ENCODE measurements at regions not wholly inside any gene's neighbourhood (a gene's known extent, or its start where the extent isn't known, plus 50 kb on each side); places are given as distances from the start of the nearest gene placed in this dataset.

GRCh38 chr2:236730393-236730792, 160.8 kb downstream of the ACKR3 start:
- intact Hi-C loops (cut with DNase I; ENCODE audit: low total_unique reads) = no loop called here

GRCh38 chr2:236731767-236732580, 162.3 kb downstream of the ACKR3 start:
- DNase-seq = peak in 1 of 2 donors; percentile 77
- Histone ChIP-seq H3K9me3 (no peaks in the 10 kb centered on the region), H3K4me1 (peaks cover 0 to 13% (median 6%) of the 10 kb centered on the region in 4 donors), H3K4me3 (no peak overlapping the region), H3K36me3 (no peaks in the 10 kb centered on the region), H3K27me3 (no peaks in the 10 kb centered on the region), H3K27ac (peak overlapping the region in 3 of 5 donors; percentile 37 to 80 (median 48))
- TF ChIP-seq EP300 (IDR thresholded peaks at IDR 0.05) (no peak), POLR2A (IDR thresholded peaks at IDR 0.05) (no peak), POLR2AphosphoS5 (IDR thresholded peaks at IDR 0.05) (peak in 2 of 3 donors; percentile 25 to 81), CTCF (IDR thresholded peaks at IDR 0.05) (no peak)
- WGBS, 5 donors = 67 to 73% (median 69%) methylated on average over 12 of the region's 12 CpGs
- intact Hi-C loops (cut with DNase I; ENCODE audit: low total_unique reads) = no loop called here

More at GRCh38 chr2:236730393-236730792, 160.8 kb downstream of the ACKR3 start:
- TF ChIP-seq POLR2AphosphoS5 (IDR thresholded peaks at IDR 0.05) (no peak), CTCF (IDR thresholded peaks at IDR 0.05) (no peak), EP300 (IDR thresholded peaks at IDR 0.05) (no peak), POLR2A (IDR thresholded peaks at IDR 0.05) (no peak)
- WGBS, 5 donors = 84 to 95% (median 92%) methylated on average over 10 of the region's 10 CpGs
- no peak overlapping the region for H3K27ac ChIP-seq
- H3K4me3 ChIP-seq = no peak overlapping the region
- no peaks in the 10 kb centered on the region for H3K9me3 ChIP-seq
- H3K4me1 ChIP-seq = peaks cover 0 to 13% (median 4%) of the 10 kb centered on the region in 4 donors
- no peaks in the 10 kb centered on the region for H3K36me3 ChIP-seq
- DNase-seq = no peak
- H3K27me3 ChIP-seq = no peaks in the 10 kb centered on the region

- Histone ChIP-seq H3K4me3 (no peak overlapping the region), H3K27ac (peak overlapping the region in 1 of 5 donors; percentile 80), H3K4me1 (peaks cover 0 to 13% (median 6%) of the 10 kb centered on the region in 4 donors), H3K36me3 (no peaks in the 10 kb centered on the region), H3K27me3 (no peaks in the 10 kb centered on the region), H3K9me3 (no peaks in the 10 kb centered on the region)
- no peak for DNase-seq
- no peak for TF ChIP-seq POLR2AphosphoS5 (IDR thresholded peaks at IDR 0.05)
- no peak for TF ChIP-seq POLR2A (IDR thresholded peaks at IDR 0.05)
- TF ChIP-seq CTCF (IDR thresholded peaks at IDR 0.05) = no peak
- TF ChIP-seq EP300 (IDR thresholded peaks at IDR 0.05) = no peak
- intact Hi-C loops (cut with DNase I; ENCODE audit: low total_unique reads) = no loop called here
- 77 to 94% (median 86%) methylated on average over 3 of the region's 3 CpGs for WGBS, 5 donors
Measured at GRCh38 chr2:236733156-236733555, 163.5 kb downstream of the ACKR3 start.

- Histone ChIP-seq H3K4me3 (no peak overlapping the region), H3K36me3 (no peaks in the 10 kb centered on the region), H3K27me3 (no peaks in the 10 kb centered on the region), H3K9me3 (no peaks in the 10 kb centered on the region), H3K4me1 (peaks cover 0 to 13% (median 6%) of the 10 kb centered on the region in 4 donors), H3K27ac (peak overlapping the region in 1 of 5 donors; percentile 62)
- TF ChIP-seq CTCF (IDR thresholded peaks at IDR 0.05) = no peak
- TF ChIP-seq POLR2AphosphoS5 (IDR thresholded peaks at IDR 0.05) = no peak
- no peak for TF ChIP-seq EP300 (IDR thresholded peaks at IDR 0.05)
- no peak for TF ChIP-seq POLR2A (IDR thresholded peaks at IDR 0.05)
- 34 to 67% (median 43%) methylated on average over 6 of the region's 6 CpGs for WGBS, 5 donors
- intact Hi-C loops (cut with DNase I; ENCODE audit: low total_unique reads) = no loop called here
- DNase-seq = peak; percentile 32 to 68
Measured at GRCh38 chr2:236735825-236736238, 166.2 kb downstream of the ACKR3 start.
